ENCODE measurements at regions not wholly inside any gene's neighbourhood (a gene's known extent, or its start where the extent isn't known, plus 50 kb on each side); places are given as distances from the start of the nearest gene placed in this dataset.

GRCh38 chr4:145387079-145387478 lies 94.6 kb upstream of the SMAD1 start:
- no peak overlapping the region for H3K27ac ChIP-seq
- TF ChIP-seq ZFX (IDR thresholded peaks at IDR 0.05; ENCODE audit: borderline replicate concordance) (no peak), CTCF (IDR thresholded peaks at IDR 0.05) (no peak)

- TF ChIP-seq CTCF (IDR thresholded peaks at IDR 0.05) (no peak), ZFX (IDR thresholded peaks at IDR 0.05; ENCODE audit: borderline replicate concordance) (no peak)
- H3K27ac ChIP-seq: no peak overlapping the region
Observed at GRCh38 chr4:145381163-145381562, 100.5 kb upstream of the SMAD1 start.

GRCh38 chr4:145380123-145380522 lies 101.5 kb upstream of the SMAD1 start:
- no peak for TF ChIP-seq CTCF (IDR thresholded peaks at IDR 0.05)
- no peak for TF ChIP-seq ZFX (IDR thresholded peaks at IDR 0.05; ENCODE audit: borderline replicate concordance)

GRCh38 chr4:145375416-145375815 lies 106.2 kb upstream of the SMAD1 start:
- TF ChIP-seq ZFX (IDR thresholded peaks at IDR 0.05; ENCODE audit: borderline replicate concordance) (no peak), CTCF (IDR thresholded peaks at IDR 0.05) (no peak)
- H3K27ac ChIP-seq: no peak overlapping the region

More at GRCh38 chr4:145380123-145380522, 101.5 kb upstream of the SMAD1 start:
- H3K27ac ChIP-seq: no peak overlapping the region

GRCh38 chr4:145352438-145353145 lies 129.1 kb upstream of the SMAD1 start:
- TF ChIP-seq ZFX (IDR thresholded peaks at IDR 0.05; ENCODE audit: borderline replicate concordance) (no peak), CTCF (IDR thresholded peaks at IDR 0.05) (no peak)
- H3K27ac ChIP-seq: no peak overlapping the region

- TF ChIP-seq CTCF (IDR thresholded peaks at IDR 0.05): no peak
- no peak for TF ChIP-seq ZFX (IDR thresholded peaks at IDR 0.05; ENCODE audit: borderline replicate concordance)
- no peak overlapping the region for H3K27ac ChIP-seq
Observed at GRCh38 chr4:145351922-145352321, 129.7 kb upstream of the SMAD1 start.

- no peak overlapping the region for H3K27ac ChIP-seq
- TF ChIP-seq ZFX (IDR thresholded peaks at IDR 0.05; ENCODE audit: borderline replicate concordance): no peak
- TF ChIP-seq CTCF (IDR thresholded peaks at IDR 0.05): no peak
Observed at GRCh38 chr4:145351162-145351561, 130.5 kb upstream of the SMAD1 start.

All from 22Rv1 (cell line).